HG02885 (cell line): ENCODE measurements at regions not wholly inside any gene's neighbourhood (a gene's known extent, or its start where the extent isn't known, plus 50 kb on each side); places are given as distances from the start of the nearest gene placed in this dataset.
A peak's percentile ranks its signal among the peaks of the same experiment; 100 is the strongest.

ENCODE experiments used
- ATAC-seq: cut with Tn5 transposase; IDR thresholded peaks from one replicate; pipeline ENCODE4 v1.9.1; 2021; ENCODE audit warnings: mild to moderate bottlenecking; ENCODE audit not compliant: unreplicated experiment, poor library complexity

DNA sequence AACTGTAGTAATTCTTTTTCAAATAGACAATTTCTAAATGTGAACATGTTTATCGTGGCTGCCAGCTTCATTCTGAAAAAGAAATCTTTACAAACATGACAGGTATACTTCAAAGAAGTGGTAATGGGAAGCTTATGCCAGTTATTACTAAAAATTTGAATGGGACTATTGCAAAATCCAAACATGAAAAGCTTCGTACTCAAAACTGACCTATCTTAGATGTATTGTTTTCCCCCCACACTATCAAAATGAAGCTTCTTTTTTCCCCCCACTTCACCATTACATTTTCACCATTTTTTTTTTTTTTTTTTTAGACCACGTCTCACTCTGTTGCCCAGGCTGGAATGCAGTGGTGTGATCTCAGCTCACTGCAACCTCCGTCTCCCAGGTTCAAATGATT lies 50.4 kb upstream of the SERTAD2 start:
- ATAC-seq: no peak

GRCh38 chr2:64704996-64705395 lies 51.3 kb upstream of the SERTAD2 start:
- ATAC-seq: no peak

- ATAC-seq: no peak
Observed at GRCh38 chr2:64707276-64707675, 53.6 kb upstream of the SERTAD2 start.

- no peak for ATAC-seq
Observed at GRCh38 chr2:64708829-64709228, 55.1 kb upstream of the SERTAD2 start.

DNA sequence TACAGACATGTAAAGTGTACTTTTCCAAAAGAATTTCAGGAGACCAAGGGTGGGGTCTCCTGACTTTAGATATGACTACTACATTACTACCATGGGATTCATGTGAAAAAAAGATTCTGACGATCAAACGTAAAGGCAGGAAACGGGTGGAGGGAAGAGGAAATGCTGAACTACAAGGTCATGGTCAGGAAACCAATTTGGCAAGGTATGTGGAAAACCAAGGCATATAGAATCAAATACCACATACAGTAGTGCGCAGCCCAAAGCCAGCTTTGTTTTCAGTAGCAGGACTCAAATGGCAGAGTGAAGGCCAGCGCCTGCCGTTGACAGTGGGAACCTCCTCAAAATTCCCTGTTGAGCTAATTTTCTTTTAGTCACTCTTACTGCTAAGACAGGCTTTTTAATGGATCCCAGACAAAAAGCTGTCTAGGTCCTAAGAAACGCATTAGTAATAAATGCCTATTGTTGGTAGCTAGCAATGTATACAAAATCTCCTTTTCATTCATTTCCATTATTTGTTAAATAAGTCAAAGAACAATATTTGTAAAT lies 57.6 kb upstream of the SERTAD2 start:
- ATAC-seq: no peak

- ATAC-seq: no peak
Observed at GRCh38 chr2:64713686-64714085, 60.0 kb upstream of the SERTAD2 start.

GRCh38 chr2:64716569-64716968 lies 62.9 kb upstream of the SERTAD2 start:
- no peak for ATAC-seq

DNA sequence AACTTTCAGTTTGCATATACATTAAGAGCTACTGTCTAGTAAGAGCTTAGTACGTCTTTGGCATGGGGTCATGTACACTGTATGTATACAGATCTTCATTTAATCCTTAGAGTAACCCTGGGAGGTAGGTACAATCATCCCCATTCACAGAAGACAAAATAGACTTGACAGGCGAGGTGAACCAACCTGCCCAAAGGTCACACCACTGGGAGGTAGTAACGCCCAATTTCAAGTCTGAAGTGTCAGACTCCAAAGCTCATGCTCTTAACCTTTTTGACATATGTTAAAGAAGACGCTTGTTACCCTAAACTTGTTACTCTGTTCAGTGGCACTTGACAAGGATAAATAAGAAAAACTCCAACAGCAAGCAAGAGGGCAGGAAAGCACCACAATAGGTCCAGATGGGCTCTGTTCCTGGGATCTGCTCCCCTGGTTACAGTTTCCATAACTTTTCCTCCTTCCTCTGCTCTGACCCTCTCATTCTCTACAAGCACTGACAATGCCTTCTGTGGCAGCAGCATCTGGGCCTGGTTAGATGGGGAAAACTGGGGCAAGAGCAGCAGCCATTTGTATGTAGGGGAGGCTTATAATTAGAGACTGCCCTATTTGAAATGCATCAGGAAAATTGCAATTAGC lies 64.7 kb upstream of the SERTAD2 start:
- ATAC-seq: no peak

- no peak for ATAC-seq
Observed at GRCh38 chr2:64720535-64721319, 67.0 kb upstream of the SERTAD2 start.

GRCh38 chr2:64721320-64721623 lies 67.6 kb upstream of the SERTAD2 start:
- ATAC-seq: no peak

- no peak for ATAC-seq
Observed at GRCh38 chr2:64722291-64723044, 68.8 kb upstream of the SERTAD2 start.

DNA sequence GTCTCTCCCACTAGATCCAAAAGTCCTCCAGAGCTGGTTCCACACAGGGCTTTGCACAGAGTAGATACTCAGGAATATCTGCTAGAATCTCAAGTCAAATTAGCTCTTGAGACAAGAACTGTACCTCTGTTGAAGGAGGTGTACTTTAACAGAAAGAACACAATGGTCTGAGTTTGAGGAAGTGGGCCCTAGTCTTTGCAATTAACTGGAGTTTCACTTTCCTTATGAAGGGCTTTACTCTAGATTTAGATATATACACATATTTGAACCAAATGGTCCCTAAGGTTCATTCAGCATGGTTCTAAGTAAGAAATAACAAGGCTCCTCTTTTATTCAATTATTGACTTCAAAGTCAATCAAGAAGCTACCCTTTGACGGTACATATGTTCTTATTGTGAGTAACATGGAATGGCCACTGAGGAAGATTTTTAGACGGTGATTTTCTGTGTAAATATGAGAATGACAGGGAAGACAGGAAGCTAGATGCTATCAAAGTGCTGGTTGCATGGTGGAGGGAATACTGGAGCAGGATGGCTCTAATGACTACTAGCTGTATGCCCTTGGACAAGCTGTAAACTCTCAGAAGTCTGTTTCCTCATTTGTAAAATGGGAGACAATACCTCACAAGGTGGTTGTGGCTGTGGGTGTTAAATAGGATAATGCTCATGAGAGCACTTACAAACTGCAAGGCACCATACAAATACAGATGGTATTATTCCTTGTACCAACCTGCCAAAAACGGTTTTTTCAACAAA lies 73.5 kb upstream of the SERTAD2 start:
- peak; percentile 88 for ATAC-seq

DNA sequence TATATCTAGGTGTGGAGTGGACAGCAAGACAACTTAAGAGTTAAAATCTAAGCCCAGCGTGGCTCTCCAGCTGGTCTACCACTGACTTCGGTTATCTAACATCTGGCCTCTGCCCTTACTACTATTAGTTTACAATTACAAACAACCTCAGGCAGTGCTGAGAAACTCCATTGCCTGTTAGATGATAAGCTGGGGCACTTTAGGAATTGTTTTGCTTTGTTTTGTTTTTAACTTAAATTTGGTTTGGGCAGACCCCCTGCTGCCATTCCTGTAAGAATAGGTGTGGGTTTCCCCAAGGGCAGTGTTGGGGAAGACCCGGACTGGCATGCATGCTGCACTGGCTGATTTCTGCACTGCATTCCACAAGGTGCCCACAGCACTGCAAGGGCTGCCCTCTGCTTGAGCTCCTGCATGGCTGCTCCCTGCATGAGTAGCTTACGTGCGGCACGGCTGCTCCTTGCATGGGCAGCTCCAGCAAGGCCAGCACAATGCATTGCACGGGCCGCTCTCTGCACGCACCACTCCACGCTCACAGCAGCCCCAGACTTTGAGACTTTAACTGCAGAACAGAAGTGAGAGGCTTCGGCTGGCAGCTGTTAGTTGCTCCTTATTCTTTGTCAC lies 74.2 kb upstream of the SERTAD2 start:
- ATAC-seq: no peak

GRCh38 chr2:64730551-64731262 lies 77.0 kb upstream of the SERTAD2 start:
- ATAC-seq: no peak

DNA sequence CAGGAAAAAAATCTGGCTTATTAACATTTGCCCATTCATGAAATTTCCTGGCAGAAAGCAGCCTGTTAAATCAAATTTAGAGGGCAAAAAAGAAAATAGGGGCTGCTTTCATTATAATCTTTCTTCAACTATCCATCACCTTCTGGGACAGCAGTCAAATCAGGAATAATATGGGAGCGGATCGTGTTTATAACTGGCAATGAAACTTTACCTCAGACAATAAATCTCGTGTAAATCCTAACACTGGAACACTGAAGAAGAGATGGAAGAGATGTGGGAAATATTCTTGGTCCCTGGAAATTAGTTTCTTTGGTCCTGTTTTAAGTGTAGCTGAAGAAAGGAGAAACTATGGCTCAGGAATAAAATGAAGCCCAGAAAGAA lies 77.5 kb upstream of the SERTAD2 start:
- no peak for ATAC-seq

- ATAC-seq: no peak
Observed at GRCh38 chr2:64731746-64732145, 78.0 kb upstream of the SERTAD2 start.

DNA sequence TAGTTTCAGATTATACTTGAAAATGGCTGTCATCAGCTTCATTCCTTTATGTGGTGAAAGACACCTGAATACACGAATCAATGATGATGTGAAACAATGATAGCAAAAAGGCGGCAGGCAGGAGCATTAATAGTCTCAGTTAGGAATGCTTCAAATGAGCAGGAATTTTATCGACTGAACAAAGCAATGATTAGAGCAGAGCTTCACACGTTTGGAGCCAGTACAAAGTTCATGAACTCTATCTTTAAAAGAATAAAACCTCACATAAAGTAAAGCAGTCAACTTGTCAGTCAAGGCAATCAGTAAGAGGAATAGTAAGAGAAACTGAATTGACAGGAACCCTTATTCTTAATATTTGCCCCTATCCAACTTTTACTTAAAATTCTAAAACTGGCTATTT lies 78.4 kb upstream of the SERTAD2 start:
- no peak for ATAC-seq

DNA sequence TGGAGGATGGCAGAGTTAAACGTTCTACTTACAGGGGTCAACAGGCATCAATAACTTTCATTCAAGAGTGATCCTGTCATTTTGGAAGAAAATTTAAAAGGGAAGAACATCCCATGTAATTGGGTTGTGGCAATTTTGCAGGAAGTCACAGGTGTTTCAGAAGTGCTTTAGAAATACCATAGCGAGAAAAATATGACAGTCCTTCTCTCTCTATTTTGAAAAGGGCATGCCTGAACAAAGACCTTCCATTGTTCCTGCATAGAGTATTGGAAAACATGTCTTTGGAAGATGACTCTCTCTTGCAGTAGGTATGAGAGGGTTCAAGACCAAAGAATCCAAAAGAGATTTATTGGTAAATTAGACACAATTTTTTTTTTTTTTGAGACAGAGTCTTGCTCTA lies 81.8 kb upstream of the SERTAD2 start:
- no peak for ATAC-seq

- peak; percentile 72 for ATAC-seq
Observed at GRCh38 chr2:64737547-64737946, 83.8 kb upstream of the SERTAD2 start.

DNA sequence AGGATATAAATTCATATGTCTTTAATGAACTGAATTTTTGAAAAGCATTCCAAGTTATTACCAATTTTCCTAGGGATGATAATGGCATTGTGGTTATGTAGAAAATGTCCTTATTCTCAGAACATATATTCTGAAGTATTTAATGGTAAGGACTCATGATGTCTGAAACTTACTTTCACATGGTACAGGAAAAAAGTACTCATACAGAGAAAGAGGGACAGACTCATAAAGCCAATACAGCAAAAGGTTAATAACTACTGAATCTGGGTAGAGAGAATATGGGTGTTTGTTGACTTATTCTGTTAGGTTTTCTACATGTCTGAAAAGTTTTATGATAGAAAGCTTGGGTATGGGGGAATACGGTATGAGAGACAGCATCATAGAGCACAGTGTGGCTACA lies 84.3 kb upstream of the SERTAD2 start:
- ATAC-seq: peak; percentile 77
